ENCODE measurements at regions not wholly inside any gene's neighbourhood (a gene's known extent, or its start where the extent isn't known, plus 50 kb on each side); places are given as distances from the start of the nearest gene placed in this dataset.

GRCh38 chr15:93332168-93332553 is 243.2 kb upstream of the RGMA start:
- intact Hi-C loops (cut with DNase I) = loop anchor here in 3 of 10 donors (5.0 to 10.0 kb wide), 3 partner anchors 240 to 297 kb away; partner anchors contain the start of gene RGMA (in 1 of the 3)
- no peaks in the 10 kb centered on the region for H3K9me3 ChIP-seq
- peaks cover 0 to 3% (median 0%) of the 10 kb centered on the region in 12 donors for H3K4me1 ChIP-seq
- no peak for ATAC-seq
- peaks cover 0 to 45% (median 11%) of the 10 kb centered on the region in 9 donors for H3K27me3 ChIP-seq
- TF ChIP-seq POLR2A (IDR thresholded peaks at IDR 0.05) = no peak
- TF ChIP-seq CTCF (IDR thresholded peaks at IDR 0.05) = no peak
- no peaks in the 10 kb centered on the region for H3K36me3 ChIP-seq
- no peak overlapping the region for H3K4me3 ChIP-seq
- peak overlapping the region in 1 of 12 donors; percentile 5 for H3K27ac ChIP-seq
- WGBS, 4 donors = 15 to 19% (median 17%) methylated on average over 4 of the region's 4 CpGs
- no peak for DNase-seq

- WGBS, 4 donors = 20 to 36% (median 29%) methylated on average over 9 of the region's 9 CpGs
- DNase-seq (no peak), ATAC-seq (no peak)
- Histone ChIP-seq H3K4me3 (no peak overlapping the region), H3K27me3 (peaks cover 0 to 45% (median 11%) of the 10 kb centered on the region in 9 donors), H3K27ac (peak overlapping the region in 1 of 12 donors; percentile 32), H3K4me1 (peaks cover 0 to 3% (median 0%) of the 10 kb centered on the region in 12 donors), H3K36me3 (no peaks in the 10 kb centered on the region), H3K9me3 (no peaks in the 10 kb centered on the region)
- TF ChIP-seq POLR2A (IDR thresholded peaks at IDR 0.05) = no peak
- TF ChIP-seq CTCF (IDR thresholded peaks at IDR 0.05) = no peak
- intact Hi-C loops (cut with DNase I) = loop anchor here in 3 of 10 donors (5.0 to 10.0 kb wide), 3 partner anchors 239 to 297 kb away; partner anchors contain the start of gene RGMA (in 1 of the 3)
Measured at GRCh38 chr15:93331545-93332167, 242.6 kb upstream of the RGMA start.

- peaks cover 0 to 39% (median 11%) of the 10 kb centered on the region in 9 donors for H3K27me3 ChIP-seq
- H3K36me3 ChIP-seq = no peaks in the 10 kb centered on the region
- no peak for ATAC-seq
- H3K9me3 ChIP-seq = no peaks in the 10 kb centered on the region
- 65 to 74% (median 68%) methylated on average over 6 of the region's 6 CpGs for WGBS, 4 donors
- DNase-seq = no peak
- TF ChIP-seq CTCF (IDR thresholded peaks at IDR 0.05) = no peak
- no peak for TF ChIP-seq POLR2A (IDR thresholded peaks at IDR 0.05)
- no peak overlapping the region for H3K4me3 ChIP-seq
- peaks cover 0 to 3% (median 0%) of the 10 kb centered on the region in 12 donors for H3K4me1 ChIP-seq
- H3K27ac ChIP-seq = peak overlapping the region in 1 of 12 donors; percentile 32
- intact Hi-C loops (cut with DNase I) = loop anchor here in 3 of 10 donors (5.0 to 10.0 kb wide), 3 partner anchors 239 to 296 kb away; partner anchors contain the start of gene RGMA (in 1 of the 3)
Measured at GRCh38 chr15:93330912-93331544, 242.0 kb upstream of the RGMA start.

GRCh38 chr15:93327364-93327763 is 238.4 kb upstream of the RGMA start:
- H3K4me1 ChIP-seq = no peaks in the 10 kb centered on the region
- H3K27ac ChIP-seq = no peak overlapping the region
- WGBS, 4 donors = 39 to 55% (median 48%) methylated on average over 2 of the region's 2 CpGs
- peaks cover 0 to 13% (median 0%) of the 10 kb centered on the region in 9 donors for H3K27me3 ChIP-seq
- ATAC-seq = no peak
- H3K36me3 ChIP-seq = no peaks in the 10 kb centered on the region
- intact Hi-C loops (cut with DNase I) = loop anchor here in 1 of 10 donors (5.0 to 10.0 kb wide), 2 partner anchors 73 to 235 kb away; no protein-coding TSS in a partner anchor
- TF ChIP-seq CTCF (IDR thresholded peaks at IDR 0.05) = no peak
- no peak for TF ChIP-seq POLR2A (IDR thresholded peaks at IDR 0.05)
- H3K4me3 ChIP-seq = no peak overlapping the region
- no peaks in the 10 kb centered on the region for H3K9me3 ChIP-seq
- no peak for DNase-seq
